T-helper 2 cell treated with Interferon-gamma antibody and Interleukin-4, amounts not matched to agents 100 ng/mL and 5 ng/mL, for 36 hours (primary cell): ENCODE measurements at regions not wholly inside any gene's neighbourhood (a gene's known extent, or its start where the extent isn't known, plus 50 kb on each side); places are given as distances from the start of the nearest gene placed in this dataset.

Experiments
- intact Hi-C: fragments of 100-400 bp; cut with micrococcal nuclease; formaldehyde crosslinking; loops from one replicate; pipeline ENCODE4 v1.15.1; 2023

GRCh38 chr1:172717722-172718465, 59.0 kb downstream of the FASLG start:
- intact Hi-C loops = loop anchor here (2.0 kb wide), 1 partner anchor 267 kb away; no protein-coding TSS in a partner anchor

- intact Hi-C loops = loop anchor here (1.0 to 2.0 kb wide), 4 partner anchors 20 to 268 kb away; no protein-coding TSS in a partner anchor
Measured at GRCh38 chr1:172719066-172719627, 60.2 kb downstream of the FASLG start.

DNA sequence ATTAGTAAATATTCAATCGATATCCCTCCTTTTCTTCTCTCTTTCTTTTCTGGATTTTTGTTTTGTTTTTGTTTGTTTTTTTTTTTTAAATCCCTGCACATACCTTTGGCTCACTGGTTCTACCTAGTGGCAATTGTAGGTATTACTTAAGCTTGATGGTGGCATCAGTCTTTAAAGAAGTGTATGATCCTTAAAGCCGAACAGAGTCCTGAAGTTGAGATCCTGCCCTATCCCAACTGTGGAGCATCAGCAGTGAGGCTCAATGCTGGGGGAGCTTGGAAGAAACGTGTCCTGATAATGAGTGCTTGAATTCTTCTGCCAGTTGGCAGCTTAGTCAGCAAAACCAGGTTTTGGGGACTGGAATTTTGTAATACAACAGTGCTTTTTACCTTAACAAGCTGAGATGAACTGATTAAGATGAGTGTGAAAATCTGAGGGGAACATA, 60.8 kb downstream of the FASLG start:
- intact Hi-C loops = loop anchor here (1.0 to 2.0 kb wide), 4 partner anchors 20 to 269 kb away; no protein-coding TSS in a partner anchor

GRCh38 chr1:172720339-172720738, 61.4 kb downstream of the FASLG start:
- intact Hi-C loops = no loop called here

DNA sequence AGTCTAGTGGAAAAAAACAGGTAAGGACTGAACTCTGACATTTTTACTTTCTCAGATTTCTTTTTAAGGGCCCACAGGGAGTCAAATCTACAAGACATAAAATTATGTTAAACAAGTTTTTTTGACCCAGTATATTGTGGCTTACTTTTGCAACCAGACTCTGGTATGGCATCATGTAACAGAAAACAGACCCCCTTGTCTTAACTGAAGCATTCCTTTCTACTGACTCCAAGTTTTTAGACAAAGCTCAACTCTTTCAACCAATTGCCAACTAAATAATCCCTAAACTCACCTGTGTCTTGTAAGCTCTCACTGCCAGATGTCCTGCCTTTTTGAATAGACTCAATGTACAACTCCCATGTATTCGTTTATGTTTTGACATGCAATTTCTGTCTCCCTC, 64.3 kb downstream of the FASLG start:
- intact Hi-C loops = no loop called here

DNA sequence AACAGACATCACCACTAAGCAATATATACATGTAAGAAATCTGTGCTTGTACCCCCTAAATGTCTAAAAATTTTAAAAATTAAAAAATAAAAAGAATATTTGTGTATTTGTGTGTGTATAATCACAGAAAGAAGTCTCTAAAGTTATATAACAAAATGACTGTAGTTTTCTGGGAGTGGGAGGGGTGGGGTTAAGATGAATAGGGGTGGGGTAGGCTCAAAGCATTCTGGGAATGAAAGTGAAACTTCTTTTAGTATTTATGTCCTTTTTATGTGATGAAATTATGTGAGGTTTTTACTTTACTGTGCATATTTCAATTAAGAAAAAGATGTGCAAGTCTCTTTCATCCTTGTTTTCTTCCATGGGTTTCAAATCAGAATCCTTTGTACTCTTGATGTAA, 65.3 kb downstream of the FASLG start:
- intact Hi-C loops = no loop called here

DNA sequence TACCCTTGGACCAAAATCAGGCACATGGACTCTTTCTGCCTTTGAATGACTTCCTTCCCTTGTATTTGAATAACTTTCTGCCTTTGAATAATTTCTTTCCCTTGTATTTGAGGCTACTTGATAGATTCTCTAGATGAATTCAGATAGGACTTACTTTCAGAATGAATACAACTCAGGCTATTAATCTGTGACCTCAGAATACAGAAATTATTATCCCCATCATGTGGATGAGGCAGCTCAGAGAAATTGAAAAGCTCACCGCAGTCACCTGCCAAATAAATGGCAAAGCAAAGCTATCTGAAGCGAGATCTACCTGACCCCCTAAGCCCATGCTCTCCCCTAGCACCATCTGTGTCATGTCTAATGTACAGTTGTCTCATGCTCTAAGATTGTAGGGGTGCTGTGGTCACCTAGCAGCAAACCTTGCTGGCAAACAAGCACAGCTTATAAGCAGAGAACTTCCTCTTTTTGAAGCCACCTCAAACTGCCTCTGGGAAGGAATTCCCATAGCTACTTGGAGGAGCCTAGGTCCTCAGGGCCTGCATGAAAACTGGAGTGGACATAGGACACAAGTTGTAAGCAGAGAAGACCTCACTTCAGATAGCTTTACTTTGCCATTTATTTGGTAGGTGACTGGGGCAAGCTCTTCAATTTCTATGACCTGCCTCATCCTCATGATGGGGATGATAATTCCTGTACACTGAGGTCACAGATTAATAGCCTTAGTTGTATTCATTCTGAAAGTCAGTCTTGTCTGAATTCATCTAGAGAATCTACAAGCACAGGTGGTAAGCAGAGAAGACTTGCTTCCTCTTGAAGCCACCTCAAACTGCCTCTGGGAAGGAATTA, 66.1 kb downstream of the FASLG start:
- intact Hi-C loops = loop anchor here (5.0 kb wide), 1 partner anchor 193 kb away; the partner anchor contains the start of gene SUCO

- intact Hi-C loops = loop anchor here (5.0 kb wide), 1 partner anchor 194 kb away; the partner anchor contains the start of gene SUCO
Measured at GRCh38 chr1:172726740-172727139, 67.8 kb downstream of the FASLG start.

- intact Hi-C loops = loop anchor here (5.0 kb wide), 1 partner anchor 195 kb away; the partner anchor contains the start of gene SUCO
Measured at GRCh38 chr1:172727275-172727857, 68.5 kb downstream of the FASLG start.

GRCh38 chr1:172727956-172728603, 69.2 kb downstream of the FASLG start:
- intact Hi-C loops = loop anchor here (1.0 to 5.0 kb wide), 3 partner anchors 196 to 299 kb away; partner anchors contain the start of gene SUCO

- intact Hi-C loops = loop anchor here (1.0 to 5.0 kb wide), 3 partner anchors 196 to 299 kb away; partner anchors contain the start of gene SUCO
Measured at GRCh38 chr1:172728705-172729104, 69.8 kb downstream of the FASLG start.

- intact Hi-C loops = no loop called here
Measured at GRCh38 chr1:172732427-172732826, 73.5 kb downstream of the FASLG start.

GRCh38 chr1:172733815-172734214, 74.9 kb downstream of the FASLG start:
- intact Hi-C loops = no loop called here

GRCh38 chr1:172738389-172738788, 79.5 kb downstream of the FASLG start:
- intact Hi-C loops = no loop called here

DNA sequence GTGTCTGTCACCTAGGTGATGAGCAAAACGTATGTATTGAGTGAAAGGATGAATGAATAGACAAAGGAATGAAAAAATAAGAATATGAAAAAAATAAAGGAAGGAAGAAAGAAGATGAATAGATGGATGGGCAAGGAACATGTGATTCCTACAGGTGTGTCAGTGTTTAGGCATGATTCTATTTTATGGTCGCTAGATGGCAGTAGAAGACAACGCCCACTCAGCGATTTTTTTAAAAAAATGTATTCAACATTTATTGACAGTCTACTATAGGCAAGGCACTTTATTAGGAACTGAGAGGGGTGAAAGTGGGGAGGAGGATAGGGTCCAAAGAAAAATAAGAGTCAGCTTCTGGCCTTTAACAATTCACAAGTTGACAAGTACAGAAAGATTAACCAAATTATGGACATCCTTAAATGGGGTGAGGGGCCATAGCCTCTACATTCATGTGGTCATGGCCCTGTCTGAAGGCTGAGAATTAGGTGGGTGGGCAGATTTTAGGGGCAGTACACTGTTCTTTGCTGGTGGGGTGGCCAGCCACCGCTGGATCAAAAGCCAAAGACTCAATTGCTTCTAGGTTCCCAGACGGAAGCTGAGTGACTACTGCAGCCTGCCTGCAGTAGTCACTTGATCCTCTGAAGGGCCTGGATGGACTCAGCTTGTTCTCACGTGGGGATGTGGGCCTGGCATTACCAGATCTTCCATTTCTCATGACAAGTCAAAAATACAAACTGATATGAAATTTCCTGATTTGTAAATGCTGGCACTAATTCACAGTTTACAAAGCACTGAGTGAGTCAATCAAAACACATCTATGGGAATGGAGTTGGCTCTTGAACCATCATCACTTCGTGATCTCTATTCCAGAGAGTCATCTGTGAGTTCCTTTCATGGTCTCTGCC, 83.9 kb downstream of the FASLG start:
- intact Hi-C loops = loop anchor here (5.0 to 10.0 kb wide), 4 partner anchors 152 to 2002 kb away; partner anchors contain the start of gene KLHL20

DNA sequence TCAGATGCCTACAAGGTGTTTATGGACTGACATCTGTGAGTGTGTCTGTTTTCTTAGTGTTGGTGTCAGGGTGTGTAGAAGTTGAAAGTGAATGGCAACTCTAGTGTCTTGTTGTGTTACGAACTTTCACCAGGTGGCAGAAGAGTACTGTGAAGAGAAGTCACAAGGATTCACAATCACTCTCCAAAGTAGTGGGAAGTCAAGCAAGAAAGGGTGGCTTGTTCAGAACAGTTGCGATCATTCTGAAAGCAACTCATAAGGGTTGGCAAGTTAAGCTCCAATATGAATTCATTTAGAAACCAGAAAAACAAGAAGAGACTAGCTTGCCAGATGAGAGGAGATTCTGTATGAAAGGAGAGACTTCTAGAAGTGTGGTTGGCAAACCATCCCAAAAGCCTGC, 86.1 kb downstream of the FASLG start:
- intact Hi-C loops = loop anchor here (1.0 to 10.0 kb wide), 8 partner anchors 74 to 2000 kb away; partner anchors contain the start of gene KLHL20

DNA sequence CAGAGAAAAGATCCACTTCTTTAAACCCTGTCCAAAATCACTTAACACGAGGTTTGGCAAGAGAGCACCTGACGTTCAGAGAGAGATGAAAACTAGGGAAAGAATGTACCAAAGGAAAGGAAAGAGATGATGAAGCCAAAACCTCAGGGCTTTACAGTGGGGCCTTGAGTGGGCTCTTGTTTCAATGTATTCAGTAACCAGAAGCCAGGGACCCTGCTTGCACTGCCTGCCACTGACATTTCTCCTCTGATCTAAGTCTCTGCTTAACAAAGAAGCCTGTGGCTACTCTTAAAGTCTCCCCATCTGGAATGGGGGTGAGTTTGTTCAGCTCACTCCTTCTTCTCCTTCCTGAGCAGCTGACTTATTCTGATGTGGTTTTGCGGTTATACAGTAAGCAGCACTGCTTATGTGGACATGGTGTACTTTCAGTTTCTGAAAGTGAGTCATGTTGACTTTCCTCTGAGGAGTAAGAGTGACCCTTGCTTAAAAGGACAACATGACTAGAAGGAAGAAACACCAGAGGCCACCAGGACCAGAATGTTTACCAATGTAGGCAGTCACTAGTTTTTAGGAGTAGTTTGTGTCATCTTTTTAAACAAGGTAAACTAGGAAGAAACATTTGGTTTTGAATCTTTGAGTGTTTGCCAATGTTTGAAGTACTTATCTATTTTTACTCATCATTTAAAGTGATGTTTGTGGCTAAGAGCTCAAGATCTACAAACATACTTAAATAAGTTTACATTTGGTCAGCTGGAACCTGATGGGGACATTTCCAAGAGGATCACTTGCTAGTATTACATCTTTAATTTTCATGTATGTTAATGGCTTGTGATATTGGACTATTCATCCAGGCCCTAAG, 87.4 kb downstream of the FASLG start:
- intact Hi-C loops = loop anchor here (2.0 to 10.0 kb wide), 8 partner anchors 91 to 1998 kb away; partner anchors contain the start of genes CENPL, DARS2 and KLHL20

- intact Hi-C loops = loop anchor here (5.0 to 10.0 kb wide), 6 partner anchors 89 to 1997 kb away; partner anchors contain the start of gene KLHL20
Measured at GRCh38 chr1:172748201-172748600, 89.3 kb downstream of the FASLG start.
